ENCODE measurements at regions not wholly inside any gene's neighbourhood (a gene's known extent, or its start where the extent isn't known, plus 50 kb on each side); places are given as distances from the start of the nearest gene placed in this dataset.

DNA sequence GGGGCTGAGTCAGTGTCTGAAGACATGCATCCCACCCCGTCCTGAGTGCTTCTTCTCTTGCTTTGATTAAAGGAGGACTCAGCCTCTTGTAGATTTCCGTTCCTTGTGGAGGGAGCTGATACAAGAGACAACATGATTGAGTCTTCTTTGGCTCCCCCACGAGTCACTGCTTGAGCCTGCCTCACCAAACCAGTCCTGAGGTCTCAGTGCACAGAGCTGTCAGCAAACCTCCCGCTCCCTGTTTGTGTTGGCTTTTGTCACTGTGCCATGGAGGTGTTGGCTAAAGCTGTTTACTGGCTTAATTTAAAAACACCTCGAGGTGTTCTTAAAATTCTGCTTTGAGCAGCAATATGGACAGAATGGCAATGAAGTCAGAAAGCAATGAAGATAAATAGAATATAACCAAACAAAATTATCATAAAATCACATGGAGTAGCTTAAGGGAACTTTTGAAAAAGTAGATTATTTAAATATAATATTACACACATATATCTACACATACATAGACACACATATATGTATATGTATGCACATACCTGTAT is 234.1 kb upstream of the ANKRD55 start:
- no peaks in the 10 kb centered on the region for H3K9me1 ChIP-seq (ENCODE audit: control insufficient read depth, insufficient read depth, low read length)
- 3% methylated on average over 5 of the region's 5 CpGs for WGBS (ENCODE audit: insufficient coverage, low coverage, missing lambda C conversion rate)
- no peak overlapping the region for H2AFZ ChIP-seq (ENCODE audit: low read depth, low read length)
- BruUV-seq (replicated peaks) = no TSS peak
- H3K27me3 ChIP-seq (ENCODE audit: control insufficient read depth in 2 of 2, insufficient read depth in 2 of 2, low read length in 2 of 2) = peaks cover 2 to 16% of the 10 kb centered on the region in 2 experiments; a peak in 3 of 5 replicates
- H3K36me3 ChIP-seq (ENCODE audit: control insufficient read depth, insufficient read depth, low read length) = no peaks in the 10 kb centered on the region
- in situ Hi-C loops (cut with MboI) = no loop called here
- no peak overlapping the region for H3K4me3 ChIP-seq
- DNase-seq (ENCODE audit: extremely low read depth in 1 of 4, low spot score in 3 of 4) = no peak
- POLR2A ChIA-PET = interaction anchor here (0.6 to 1.3 kb wide), 3 partner anchors 9 to 59 kb away, joined by 3 to 5 read pairs (median 3); no protein-coding TSS in a partner anchor
- no peaks in the 10 kb centered on the region for H3K79me2 ChIP-seq (ENCODE audit: control insufficient read depth, insufficient read depth, low read length)
- no peak overlapping the region for H3K4me2 ChIP-seq (ENCODE audit: insufficient read depth, low read length)
- 0 out of 4 replicates have a peak, but pooled peaks of 1 of the 2 experiments have one; percentile 10 for TF ChIP-seq RAD21 (CRISPR knock-in tag; conservative IDR thresholded peaks at IDR 0.05 in 1 of 2, IDR thresholded peaks at IDR 0.05 in 1 of 2)
- TF ChIP-seq DNMT1 (IDR thresholded peaks at IDR 0.05) = no peak
- CTCF ChIA-PET (ENCODE audit: low intra/inter-chr PET ratio) = no interaction called here
- intact Hi-C loops (cut with micrococcal nuclease) = no loop called here
- H4K20me1 ChIP-seq (replicated peaks; ENCODE audit: control insufficient read depth, insufficient read depth, low read length) = peaks cover 3% of the 10 kb centered on the region; the same call in 1 of the 2 replicates
- no peaks in the 10 kb centered on the region for H3K9me3 ChIP-seq (replicated peaks; ENCODE audit: control insufficient read depth, insufficient read depth, low read depth, low read length)
- no peak for ATAC-seq
- H3K27ac ChIP-seq (ENCODE audit: extremely low read depth, low read depth, low read length) = no peak overlapping the region
- no peak overlapping the region for H3K9ac ChIP-seq (ENCODE audit: insufficient read depth in 1 of 2, low read depth in 2 of 2, low read length in 2 of 2)
- FAIRE-seq = no peak
- no peaks in the 10 kb centered on the region; a peak in 1 of 5 replicates for H3K4me1 ChIP-seq (replicated peaks in 1 of 2; ENCODE audit: control insufficient read depth in 2 of 2, insufficient read depth in 2 of 2, low read length in 2 of 2)

DNA sequence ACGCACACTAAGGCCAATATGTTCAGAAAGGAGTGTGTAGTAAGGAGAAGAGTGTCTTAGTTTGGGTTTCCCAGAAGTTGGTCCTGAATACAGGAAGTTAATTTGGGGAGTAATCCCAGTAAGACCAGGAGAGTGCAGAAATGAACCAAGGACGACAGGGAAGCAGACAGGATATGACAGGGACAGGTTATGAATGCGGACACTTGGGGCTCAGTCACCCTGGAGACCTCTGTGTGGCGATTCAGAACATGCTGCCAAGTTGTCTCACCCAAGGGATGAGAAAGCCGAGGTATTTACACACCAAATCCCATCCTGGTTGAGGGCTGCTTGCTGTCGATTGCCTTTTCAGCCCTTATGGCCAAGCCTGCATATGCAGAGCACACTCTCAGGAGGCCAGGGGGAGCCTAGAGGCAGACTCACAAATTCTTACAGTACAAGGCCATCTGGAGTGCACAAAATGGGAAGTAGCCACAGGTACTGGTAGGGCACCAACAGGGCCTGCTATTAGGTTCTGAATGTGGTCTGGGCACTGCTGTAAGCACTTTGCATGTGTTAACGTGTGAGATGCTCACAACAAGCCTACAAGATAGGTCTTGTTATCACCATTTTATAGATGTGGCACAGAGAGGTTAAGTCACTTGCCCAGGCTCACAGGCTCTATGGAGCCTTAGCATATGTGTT is 233.1 kb upstream of the ANKRD55 start:
- POLR2A ChIA-PET = no interaction called here
- Histone ChIP-seq H3K4me3 (no peak overlapping the region), H3K36me3 (ENCODE audit: control insufficient read depth, insufficient read depth, low read length) (no peaks in the 10 kb centered on the region), H4K20me1 (replicated peaks; ENCODE audit: control insufficient read depth, insufficient read depth, low read length) (peaks cover 3% of the 10 kb centered on the region; the same call in 1 of the 2 replicates), H3K4me1 (replicated peaks in 1 of 2; ENCODE audit: control insufficient read depth in 2 of 2, insufficient read depth in 2 of 2, low read length in 2 of 2) (no peaks in the 10 kb centered on the region; a peak in 1 of 5 replicates), H3K9me1 (ENCODE audit: control insufficient read depth, insufficient read depth, low read length) (no peaks in the 10 kb centered on the region), H3K79me2 (ENCODE audit: control insufficient read depth, insufficient read depth, low read length) (no peaks in the 10 kb centered on the region), H3K9ac (ENCODE audit: insufficient read depth in 1 of 2, low read depth in 2 of 2, low read length in 2 of 2) (no peak overlapping the region), H2AFZ (ENCODE audit: low read depth, low read length) (no peak overlapping the region), H3K27me3 (ENCODE audit: control insufficient read depth in 2 of 2, insufficient read depth in 2 of 2, low read length in 2 of 2) (peaks cover 2 to 16% of the 10 kb centered on the region in 2 experiments; a peak in 3 of 5 replicates), H3K4me2 (ENCODE audit: insufficient read depth, low read length) (no peak overlapping the region), H3K9me3 (replicated peaks; ENCODE audit: control insufficient read depth, insufficient read depth, low read depth, low read length) (no peaks in the 10 kb centered on the region), H3K27ac (ENCODE audit: extremely low read depth, low read depth, low read length) (no peak overlapping the region)
- ATAC-seq = no peak
- DNase-seq (ENCODE audit: extremely low read depth in 1 of 4, low spot score in 3 of 4) = no peak
- BruUV-seq (replicated peaks) = no TSS peak
- in situ Hi-C loops (cut with MboI) (no loop called here), intact Hi-C loops (cut with micrococcal nuclease) (no loop called here)
- TF ChIP-seq HMGN3 (IDR thresholded peaks at IDR 0.05; ENCODE audit: borderline replicate concordance, extremely low read depth, insufficient read length, low read depth, low read length) = no peak
- TF ChIP-seq, protein P1, sequence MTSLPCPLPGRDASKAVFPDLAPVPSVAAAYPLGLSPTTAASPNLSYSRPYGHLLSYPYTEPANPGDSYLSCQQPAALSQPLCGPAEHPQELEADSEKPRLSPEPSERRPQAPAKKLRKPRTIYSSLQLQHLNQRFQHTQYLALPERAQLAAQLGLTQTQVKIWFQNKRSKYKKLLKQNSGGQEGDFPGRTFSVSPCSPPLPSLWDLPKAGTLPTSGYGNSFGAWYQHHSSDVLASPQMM (CRISPR knock-in tag; IDR thresholded peaks at IDR 0.05) = no peak
- no peak for TF ChIP-seq MAFG (tag; conservative IDR thresholded peaks at IDR 0.05)
- no peak for TF ChIP-seq EP300 (IDR thresholded peaks at IDR 0.05; ENCODE audit: low read length)
- no peak for TF ChIP-seq ILF3 (IDR thresholded peaks at IDR 0.05; ENCODE audit: borderline replicate concordance)
- TF ChIP-seq, protein P2, sequence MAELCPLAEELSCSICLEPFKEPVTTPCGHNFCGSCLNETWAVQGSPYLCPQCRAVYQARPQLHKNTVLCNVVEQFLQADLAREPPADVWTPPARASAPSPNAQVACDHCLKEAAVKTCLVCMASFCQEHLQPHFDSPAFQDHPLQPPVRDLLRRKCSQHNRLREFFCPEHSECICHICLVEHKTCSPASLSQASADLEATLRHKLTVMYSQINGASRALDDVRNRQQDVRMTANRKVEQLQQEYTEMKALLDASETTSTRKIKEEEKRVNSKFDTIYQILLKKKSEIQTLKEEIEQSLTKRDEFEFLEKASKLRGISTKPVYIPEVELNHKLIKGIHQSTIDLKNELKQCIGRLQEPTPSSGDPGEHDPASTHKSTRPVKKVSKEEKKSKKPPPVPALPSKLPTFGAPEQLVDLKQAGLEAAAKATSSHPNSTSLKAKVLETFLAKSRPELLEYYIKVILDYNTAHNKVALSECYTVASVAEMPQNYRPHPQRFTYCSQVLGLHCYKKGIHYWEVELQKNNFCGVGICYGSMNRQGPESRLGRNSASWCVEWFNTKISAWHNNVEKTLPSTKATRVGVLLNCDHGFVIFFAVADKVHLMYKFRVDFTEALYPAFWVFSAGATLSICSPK (IDR thresholded peaks at IDR 0.05; ENCODE audit: borderline replicate concordance) = no peak
- no peak for TF ChIP-seq TAF15 (IDR thresholded peaks at IDR 0.05; ENCODE audit: low read depth, low read length)
- TF ChIP-seq CREBBP (IDR thresholded peaks at IDR 0.05; ENCODE audit: low read depth, low read length) = peak; percentile 69
- no peak for FAIRE-seq
- 3% methylated on average over 7 of the region's 7 CpGs for WGBS (ENCODE audit: insufficient coverage, low coverage, missing lambda C conversion rate)
- CTCF ChIA-PET (ENCODE audit: low intra/inter-chr PET ratio) = no interaction called here

All from K562 (cell line).